Upper lobe of right lung (tissue), 1 donor: ENCODE measurements at regions not wholly inside any gene's neighbourhood (a gene's known extent, or its start where the extent isn't known, plus 50 kb on each side); places are given as distances from the start of the nearest gene placed in this dataset.

ENCODE experiments used
- ATAC-seq: fragments of 200-7000 bp; cut with Tn5 transposase; one replicate; pipeline ENCODE4 v1.9.1; 2020; ENCODE audit warnings: mild to moderate bottlenecking, moderate library complexity
- DNase-seq: peaks from one replicate; pipeline ENCODE4 v3.0.0-alpha.2; 2020
- H3K27ac ChIP-seq: fragments of 200-600 bp; one replicate; pipeline ENCODE4 v1.8.0; 2022
- H3K27me3 ChIP-seq: fragments of 200-600 bp; one replicate; pipeline ENCODE4 v1.8.0; 2022; ENCODE audit warnings: mild to moderate bottlenecking
- H3K36me3 ChIP-seq: fragments of 200-600 bp; one replicate; pipeline ENCODE4 v1.8.0; 2022
- H3K4me1 ChIP-seq: fragments of 200-600 bp; one replicate; pipeline ENCODE4 v1.8.0; 2022
- H3K4me3 ChIP-seq: fragments of 200-600 bp; one replicate; pipeline ENCODE4 v1.8.0; 2022; ENCODE audit warnings: mild to moderate bottlenecking
- H3K9me3 ChIP-seq: fragments of 200-600 bp; one replicate; pipeline ENCODE4 v1.8.0; 2022
- CTCF ChIP-seq: fragments of 200-600 bp; IDR thresholded peaks from one replicate; pipeline ENCODE4 v1.8.0; 2022; ENCODE audit warnings: antibody characterized with exemption
- intact Hi-C: fragments of 100-400 bp; cut with DNase I; formaldehyde crosslinking; loops from one replicate; pipeline ENCODE4 v1.11.0; 2022
- donor health status: DM: no; HTN: yes; CAD: no; lungs with severe emphysema.

GRCh38 chr11:46198245-46199240 is 77.3 kb upstream of the PHF21A start:
- H3K36me3 ChIP-seq: no peaks in the 10 kb centered on the region
- intact Hi-C loops: no loop called here
- ATAC-seq (no peak), DNase-seq (no peak)
- no peaks in the 10 kb centered on the region for H3K4me1 ChIP-seq
- no peak for TF ChIP-seq CTCF
- H3K9me3 ChIP-seq: no peaks in the 10 kb centered on the region
- H3K4me3 ChIP-seq: no peak overlapping the region
- no peak overlapping the region for H3K27ac ChIP-seq
- H3K27me3 ChIP-seq: peaks cover 3% of the 10 kb centered on the region

- no peak overlapping the region for H3K27ac ChIP-seq
- TF ChIP-seq CTCF: no peak
- no peak for ATAC-seq
- intact Hi-C loops: no loop called here
- no peak overlapping the region for H3K4me3 ChIP-seq
- no peak for DNase-seq
- H3K36me3 ChIP-seq: no peaks in the 10 kb centered on the region
- peaks cover 3% of the 10 kb centered on the region for H3K27me3 ChIP-seq
- H3K9me3 ChIP-seq: no peaks in the 10 kb centered on the region
- H3K4me1 ChIP-seq: no peaks in the 10 kb centered on the region
Measured at GRCh38 chr11:46197421-46197820, 76.2 kb upstream of the PHF21A start.

GRCh38 chr11:46188017-46188416 is 66.8 kb upstream of the PHF21A start:
- ATAC-seq (no peak), DNase-seq (no peak)
- Histone ChIP-seq H3K27ac (no peak overlapping the region), H3K4me1 (no peaks in the 10 kb centered on the region), H3K36me3 (no peaks in the 10 kb centered on the region), H3K4me3 (no peak overlapping the region), H3K9me3 (no peaks in the 10 kb centered on the region), H3K27me3 (peaks cover 4% of the 10 kb centered on the region)
- intact Hi-C loops: no loop called here
- TF ChIP-seq CTCF: no peak

DNA sequence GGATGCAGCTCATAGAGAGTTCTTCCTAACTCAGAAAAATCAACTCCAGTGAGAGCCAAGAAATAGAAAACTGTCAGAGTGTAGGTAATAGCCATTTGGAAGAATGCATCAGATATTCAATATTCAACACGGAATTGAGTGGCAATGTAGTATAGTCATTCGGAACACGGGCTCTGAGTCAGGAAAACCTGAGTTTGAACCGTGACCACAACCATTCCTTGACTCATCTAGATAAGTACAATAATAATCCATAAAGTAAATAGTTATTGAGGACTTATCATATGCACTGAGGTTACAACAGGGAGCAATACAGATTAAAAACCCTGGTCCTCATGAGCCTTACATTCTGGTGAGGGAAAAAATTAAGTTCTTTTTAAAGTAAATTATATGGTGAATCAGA is 62.6 kb upstream of the PHF21A start:
- Histone ChIP-seq H3K9me3 (no peaks in the 10 kb centered on the region), H3K4me3 (no peak overlapping the region), H3K4me1 (no peaks in the 10 kb centered on the region), H3K36me3 (no peaks in the 10 kb centered on the region), H3K27ac (no peak overlapping the region), H3K27me3 (peaks cover 7% of the 10 kb centered on the region)
- no peak for TF ChIP-seq CTCF
- ATAC-seq (no peak), DNase-seq (no peak)
- intact Hi-C loops: no loop called here

- no peak overlapping the region for H3K27ac ChIP-seq
- no peaks in the 10 kb centered on the region for H3K9me3 ChIP-seq
- H3K27me3 ChIP-seq: peaks cover 7% of the 10 kb centered on the region
- no peaks in the 10 kb centered on the region for H3K4me1 ChIP-seq
- ATAC-seq: peak; percentile 78
- no peak for TF ChIP-seq CTCF
- no peak for DNase-seq
- H3K4me3 ChIP-seq: no peak overlapping the region
- no peaks in the 10 kb centered on the region for H3K36me3 ChIP-seq
- intact Hi-C loops: no loop called here
Measured at GRCh38 chr11:46181843-46182424, 60.7 kb upstream of the PHF21A start.
